SH-SY5Y (cell line): ENCODE measurements at regions not wholly inside any gene's neighbourhood (a gene's known extent, or its start where the extent isn't known, plus 50 kb on each side); places are given as distances from the start of the nearest gene placed in this dataset.

Source experiments
- GATA2 ChIP-seq: IDR thresholded peaks from 2 replicates; pipeline ENCODE4 v1.6.1; 2011; ENCODE audit warnings: mild to moderate bottlenecking, low read depth, low read length
- GATA3 ChIP-seq: IDR thresholded peaks from 2 replicates; pipeline ENCODE4 v1.6.1; 2011; ENCODE audit warnings: low read depth, mild to moderate bottlenecking, low read length, moderate library complexity

DNA sequence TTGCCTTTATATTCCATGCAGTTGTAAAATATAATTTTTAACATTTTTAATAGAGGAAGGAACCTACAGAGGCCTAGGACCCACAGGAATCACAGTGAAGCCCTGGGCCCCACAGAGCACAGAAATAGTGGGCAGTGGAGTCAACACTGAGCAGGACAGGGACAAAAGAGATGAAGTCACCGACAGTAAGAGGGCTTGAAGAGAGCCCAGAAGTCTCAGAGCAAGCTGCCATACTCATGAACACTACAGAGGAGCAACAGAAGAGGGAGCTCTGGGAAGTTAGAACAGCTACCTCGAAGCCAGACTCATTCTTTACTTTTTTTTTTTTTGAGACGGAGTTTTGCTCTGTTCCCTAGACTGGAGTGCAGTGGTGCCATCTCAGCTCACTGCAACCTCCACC lies 149.3 kb upstream of the TENM3 start:
- TF ChIP-seq GATA3: no peak
- no peak for TF ChIP-seq GATA2
